Stomach (tissue), 8 donors: ENCODE measurements at regions not wholly inside any gene's neighbourhood (a gene's known extent, or its start where the extent isn't known, plus 50 kb on each side); places are given as distances from the start of the nearest gene placed in this dataset.
"Not testable (repeated sequence)": the region's sequence is repeated elsewhere in the genome, so short reads cannot be mapped to it uniquely, and the experiment has no call there.

Source experiments
- DNase-seq, 2 donors: peaks; one replicate each; pipeline versions ENCODE4 v3.0.0 to v3.0.0-alpha.2; 2013 to 2019
- H3K27ac ChIP-seq, 5 donors: fragments of 200-600 bp in 4 of 5; sonication (generic) in 4 of 5; one replicate each; pipeline ENCODE4 v1.5.1; 2013 to 2019; ENCODE audit warnings: mild to moderate bottlenecking in 1 of 5, moderate library complexity in 1 of 5
- H3K27me3 ChIP-seq, 3 donors: fragments of 200-600 bp; sonication (generic); one replicate each; pipeline ENCODE4 v1.5.1; 2017 to 2019; ENCODE audit warnings: mixed run types in 1 of 3
- H3K36me3 ChIP-seq, 4 donors: fragments of 200-600 bp; sonication (generic); 1 replicate in 3 of 4; 2 replicates in 1 of 4; pipeline ENCODE4 v1.5.1; 2016 to 2019
- H3K4me1 ChIP-seq, 4 donors: fragments of 200-600 bp; sonication (generic); one replicate each; pipeline ENCODE4 v1.5.1; 2016 to 2019
- H3K4me3 ChIP-seq, 4 donors: fragments of 200-600 bp; sonication (generic) in 3 of 4; one replicate each; pipeline ENCODE4 v1.5.1; 2016 to 2019; ENCODE audit warnings: mild to moderate bottlenecking in 1 of 4
- H3K9me3 ChIP-seq, 4 donors: fragments of 200-600 bp; sonication (generic); one replicate each; pipeline ENCODE4 v1.5.1; 2016 to 2019
- CTCF ChIP-seq, 7 experiments: fragments of 450-650 bp in 4 of 7; fragments of 200-600 bp in 3 of 7; sonication (generic) in 3 of 7; IDR thresholded peaks; one replicate each; pipeline ENCODE4 v1.5.1; 2016 to 2019; ENCODE audit warnings: antibody characterized with exemption in 7 of 7, control low read depth in 2 of 7, mild to moderate bottlenecking in 1 of 7
- EP300 ChIP-seq: sonication (generic); formaldehyde crosslinking; IDR thresholded peaks from one replicate; pipeline ENCODE4 v1.6.1; 2017; ENCODE audit warnings: antibody characterized with exemption
- POLR2A ChIP-seq, 4 donors: fragments of 450-650 bp; IDR thresholded peaks; one replicate each; pipeline ENCODE4 v1.6.1; 2016; ENCODE audit warnings: antibody characterized with exemption in 4 of 4, control low read depth in 2 of 4, mild to moderate bottlenecking in 1 of 4, moderate library complexity in 1 of 4
- POLR2AphosphoS5 ChIP-seq, 3 donors: sonication (generic); formaldehyde crosslinking; IDR thresholded peaks; one replicate each; pipeline ENCODE4 v1.6.1; 2016; ENCODE audit warnings: antibody characterized with exemption in 3 of 3
- WGBS, 5 donors: extraction: QIAGEN DNeasy Blood & Tissue Kit in 3 of 5; methylation state at CpG; one replicate each; pipeline versions ENCODE4 v1.1.5 to v1.1.7; 2013 to 2018; 5-methylcytosine and 5-hydroxymethylcytosine counted together
- intact Hi-C: fragments of 100-400 bp; cut with DNase I; formaldehyde crosslinking; loops from one replicate; pipeline ENCODE4 v1.15.1; 2023; ENCODE audit warnings: low total_unique reads
- donor health status: healthy with polysubstance abuse.
- donor health status: Bipolar disorder and iron deficiency.
- donor health status: healthy.

GRCh38 chr18:38497266-38497665, 931.7 kb upstream of the CELF4 start:
- no peaks in the 10 kb centered on the region for H3K4me1 ChIP-seq
- H3K9me3 ChIP-seq: no peaks in the 10 kb centered on the region
- no peak for TF ChIP-seq EP300
- TF ChIP-seq POLR2A (IDR thresholded peaks at IDR 0.05): no peak
- no peak for TF ChIP-seq POLR2AphosphoS5 (IDR thresholded peaks at IDR 0.05)
- TF ChIP-seq CTCF (IDR thresholded peaks at IDR 0.05): no peak
- H3K36me3 ChIP-seq: no peaks in the 10 kb centered on the region
- no peaks in the 10 kb centered on the region for H3K27me3 ChIP-seq
- H3K4me3 ChIP-seq: no peak overlapping the region
- 56 to 67% (median 62%) methylated on average over 2 of the region's 2 CpGs for WGBS, 5 donors
- intact Hi-C loops: no loop called here
- H3K27ac ChIP-seq: no peak overlapping the region
- DNase-seq: no peak

GRCh38 chr18:38496222-38496793, 930.7 kb upstream of the CELF4 start:
- H3K4me3 ChIP-seq: no peak overlapping the region
- no peak for DNase-seq
- no peak overlapping the region for H3K27ac ChIP-seq
- no peaks in the 10 kb centered on the region for H3K4me1 ChIP-seq
- H3K36me3 ChIP-seq: no peaks in the 10 kb centered on the region
- intact Hi-C loops: no loop called here
- WGBS, 5 donors: 61 to 91% (median 90%) methylated on average over 1 of the region's 1 CpG
- TF ChIP-seq CTCF (IDR thresholded peaks at IDR 0.05): no peak
- no peaks in the 10 kb centered on the region for H3K9me3 ChIP-seq
- H3K27me3 ChIP-seq: no peaks in the 10 kb centered on the region

- 8 to 40% (median 16%) methylated on average over 2 of the region's 2 CpGs for WGBS, 5 donors
- TF ChIP-seq POLR2AphosphoS5 (IDR thresholded peaks at IDR 0.05): no peak
- TF ChIP-seq POLR2A (IDR thresholded peaks at IDR 0.05): no peak
- no peak for TF ChIP-seq EP300
- TF ChIP-seq CTCF (IDR thresholded peaks at IDR 0.05): no peak
- Histone ChIP-seq H3K4me1 (no peaks in the 10 kb centered on the region), H3K4me3 (no peak overlapping the region), H3K36me3 (no peaks in the 10 kb centered on the region), H3K27me3 (no peaks in the 10 kb centered on the region), H3K27ac (no peak overlapping the region), H3K9me3 (no peaks in the 10 kb centered on the region)
- intact Hi-C loops: no loop called here
- DNase-seq: no peak
Measured at GRCh38 chr18:38494065-38494464, 928.5 kb upstream of the CELF4 start.

DNA sequence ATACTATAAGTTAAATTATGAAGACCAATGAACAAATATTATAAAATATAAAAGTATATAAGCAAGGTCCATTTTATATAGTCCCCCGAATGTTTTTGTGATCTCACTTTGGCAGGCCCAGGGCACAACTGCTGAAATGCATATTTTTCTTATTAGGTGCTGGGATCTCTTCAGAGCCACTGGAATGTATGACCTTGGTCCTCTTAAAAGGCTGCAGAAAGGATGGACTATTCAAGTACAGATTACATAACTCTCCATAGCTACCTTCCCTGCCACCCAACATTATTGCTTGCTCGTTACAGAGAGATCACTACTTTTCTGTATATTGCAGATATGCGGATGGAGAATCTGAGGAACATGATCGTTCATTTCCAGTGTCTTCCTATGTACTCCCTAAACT, 925.6 kb upstream of the CELF4 start:
- H3K9me3 ChIP-seq: no peaks in the 10 kb centered on the region
- intact Hi-C loops: no loop called here
- DNase-seq: no peak
- no peak overlapping the region for H3K4me3 ChIP-seq
- no peaks in the 10 kb centered on the region for H3K27me3 ChIP-seq
- 80 to 89% (median 86%) methylated on average over 4 of the region's 4 CpGs for WGBS, 5 donors
- no peaks in the 10 kb centered on the region for H3K36me3 ChIP-seq
- TF ChIP-seq CTCF (IDR thresholded peaks at IDR 0.05) (no peak), POLR2A (IDR thresholded peaks at IDR 0.05) (no peak), EP300 (no peak), POLR2AphosphoS5 (IDR thresholded peaks at IDR 0.05) (no peak)
- H3K4me1 ChIP-seq: no peaks in the 10 kb centered on the region
- H3K27ac ChIP-seq: no peak overlapping the region

GRCh38 chr18:38489721-38490120, 924.1 kb upstream of the CELF4 start:
- not testable (repeated sequence) for DNase-seq, H3K4me1 ChIP-seq
- WGBS, 5 donors: 64 to 75% (median 69%) methylated on average over 8 of the region's 8 CpGs

More at GRCh38 chr18:38489721-38490120, 924.1 kb upstream of the CELF4 start:
- H3K4me3 ChIP-seq, H3K27me3 ChIP-seq, H3K27ac ChIP-seq, intact Hi-C loops, H3K9me3 ChIP-seq, H3K36me3 ChIP-seq: not testable (repeated sequence)
